NCI-H2196 (cell line): ENCODE measurements at regions not wholly inside any gene's neighbourhood (a gene's known extent, or its start where the extent isn't known, plus 50 kb on each side); places are given as distances from the start of the nearest gene placed in this dataset.

ENCODE experiments used
- DNase-seq: peaks from one replicate; lab custom pipeline; 2025; ENCODE audit not compliant: unreplicated experiment; lab: John Stamatoyannopoulos, UW

GRCh38 chr20:24111858-24112257 lies 123.3 kb upstream of the GGTLC1 start:
- no peak for DNase-seq

GRCh38 chr20:24109537-24109936 lies 121.0 kb upstream of the GGTLC1 start:
- no peak for DNase-seq

- DNase-seq, result no peak
These were observed 120.4 kb upstream of the GGTLC1 start for GRCh38 chr20:24109008-24109407.

GRCh38 chr20:24108581-24108980 lies 120.0 kb upstream of the GGTLC1 start:
- DNase-seq, result no peak

- no peak for DNase-seq
These were observed 118.3 kb upstream of the GGTLC1 start for GRCh38 chr20:24106801-24107445.

- no peak for DNase-seq
These were observed 117.7 kb upstream of the GGTLC1 start for GRCh38 chr20:24106150-24106800.

- DNase-seq, result no peak
These were observed 114.3 kb upstream of the GGTLC1 start for GRCh38 chr20:24102749-24103333.

- DNase-seq, result no peak
These were observed 113.7 kb upstream of the GGTLC1 start for GRCh38 chr20:24102290-24102689.

GRCh38 chr20:24100370-24101011 lies 111.9 kb upstream of the GGTLC1 start:
- peak; percentile 48 for DNase-seq

GRCh38 chr20:24098886-24099285 lies 110.3 kb upstream of the GGTLC1 start:
- no peak for DNase-seq

GRCh38 chr20:24097506-24098245 lies 109.1 kb upstream of the GGTLC1 start:
- no peak for DNase-seq

- no peak for DNase-seq
These were observed 108.4 kb upstream of the GGTLC1 start for GRCh38 chr20:24096864-24097450.

- no peak for DNase-seq
These were observed 107.7 kb upstream of the GGTLC1 start for GRCh38 chr20:24096264-24096663.

GRCh38 chr20:24095756-24096155 lies 107.2 kb upstream of the GGTLC1 start:
- DNase-seq, result no peak

- no peak for DNase-seq
These were observed 106.7 kb upstream of the GGTLC1 start for GRCh38 chr20:24095303-24095702.

- DNase-seq, result no peak
These were observed 101.0 kb upstream of the GGTLC1 start for GRCh38 chr20:24089576-24089975.

- DNase-seq, result no peak
These were observed 97.5 kb upstream of the GGTLC1 start for GRCh38 chr20:24086121-24086520.

GRCh38 chr20:24084281-24084680 lies 95.7 kb upstream of the GGTLC1 start:
- DNase-seq, result no peak

- no peak for DNase-seq
These were observed 92.5 kb upstream of the GGTLC1 start for GRCh38 chr20:24081077-24081476.

- no peak for DNase-seq
These were observed 91.3 kb upstream of the GGTLC1 start for GRCh38 chr20:24079661-24080412.
